ENCODE measurements at regions not wholly inside any gene's neighbourhood (a gene's known extent, or its start where the extent isn't known, plus 50 kb on each side); places are given as distances from the start of the nearest gene placed in this dataset.
"Not testable (repeated sequence)": the region's sequence is repeated elsewhere in the genome, so short reads cannot be mapped to it uniquely, and the experiment has no call there.

DNA sequence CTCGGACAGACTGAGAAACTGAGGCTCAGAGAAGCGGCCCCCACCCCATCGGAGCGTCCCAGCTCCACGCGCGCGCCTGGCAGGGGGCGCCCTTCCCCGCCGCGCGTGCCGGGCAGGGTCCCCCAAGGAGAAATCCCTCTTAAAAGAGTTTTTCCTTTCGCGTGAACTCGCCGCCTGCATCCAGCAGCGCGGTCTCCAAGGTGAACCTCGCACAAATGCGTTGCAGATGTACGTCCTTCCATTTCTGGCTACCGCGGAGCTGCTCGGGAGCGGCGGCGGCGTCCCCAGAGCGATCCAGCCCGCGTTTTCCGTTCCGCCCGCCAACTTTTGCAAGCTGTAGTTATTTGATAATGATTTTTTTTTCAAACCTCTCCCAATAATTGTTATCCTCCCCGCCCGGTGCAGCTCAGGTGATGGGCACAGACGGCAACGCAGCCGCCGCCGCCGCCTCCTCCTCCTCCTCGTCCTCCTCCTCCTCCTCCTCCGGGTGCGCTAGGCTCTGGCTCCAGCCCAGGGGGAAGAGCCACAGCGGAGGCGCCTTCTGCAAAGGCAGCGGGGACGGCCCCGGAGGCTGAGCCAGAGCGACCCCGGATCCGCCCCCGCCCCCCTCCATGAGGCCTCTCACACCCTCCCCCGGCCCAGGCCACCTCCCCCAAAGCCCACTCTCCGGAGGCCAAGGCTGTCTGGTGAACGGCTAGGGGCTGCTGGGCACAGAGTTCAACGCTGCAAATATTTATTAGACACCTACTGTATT lies 74.0 kb upstream of the CUX1 start:
- peak; percentile 18 for DNase-seq (ENCODE audit: low read depth, low spot score)

DNA sequence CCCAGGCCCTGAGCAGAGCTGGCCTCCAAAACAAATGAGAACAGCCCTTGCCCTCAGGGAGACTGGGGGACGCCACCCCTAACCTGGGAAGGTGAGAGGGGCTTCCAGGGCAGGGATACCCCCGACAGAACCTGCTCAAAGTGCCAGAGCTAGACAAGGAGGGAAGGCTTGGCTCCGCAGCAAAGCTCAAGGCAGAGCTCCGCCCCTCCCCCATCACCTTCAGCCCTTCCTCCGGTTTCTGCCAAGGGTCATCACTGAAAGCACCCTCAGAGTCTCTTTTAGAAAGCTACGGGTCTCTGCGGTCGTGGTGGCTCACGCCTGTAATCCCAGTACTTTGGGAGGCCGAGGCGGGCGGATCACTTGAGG lies 73.4 kb upstream of the CUX1 start:
- no peak for DNase-seq (ENCODE audit: low read depth, low spot score)

DNA sequence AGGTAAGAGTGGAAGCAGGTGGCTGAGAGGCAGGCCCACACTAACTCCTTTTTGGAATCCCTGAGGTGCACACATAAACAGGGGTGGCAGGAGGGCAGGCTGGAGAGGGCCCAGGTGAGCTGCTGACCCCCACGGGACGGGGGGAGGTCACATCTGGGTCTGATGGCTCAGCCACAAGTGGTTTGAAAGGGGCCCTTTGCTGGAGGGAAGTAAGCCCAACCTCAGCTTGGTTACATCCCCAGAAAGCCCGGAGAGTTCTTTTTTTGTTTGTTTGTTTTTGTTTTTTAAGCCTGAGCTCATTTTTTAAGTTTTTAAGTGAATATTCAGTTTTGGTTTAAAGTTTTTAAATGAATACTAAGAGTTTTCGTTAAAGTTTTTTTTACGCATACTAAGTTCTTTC lies 72.8 kb upstream of the CUX1 start:
- DNase-seq (ENCODE audit: low read depth, low spot score) = no peak

DNA sequence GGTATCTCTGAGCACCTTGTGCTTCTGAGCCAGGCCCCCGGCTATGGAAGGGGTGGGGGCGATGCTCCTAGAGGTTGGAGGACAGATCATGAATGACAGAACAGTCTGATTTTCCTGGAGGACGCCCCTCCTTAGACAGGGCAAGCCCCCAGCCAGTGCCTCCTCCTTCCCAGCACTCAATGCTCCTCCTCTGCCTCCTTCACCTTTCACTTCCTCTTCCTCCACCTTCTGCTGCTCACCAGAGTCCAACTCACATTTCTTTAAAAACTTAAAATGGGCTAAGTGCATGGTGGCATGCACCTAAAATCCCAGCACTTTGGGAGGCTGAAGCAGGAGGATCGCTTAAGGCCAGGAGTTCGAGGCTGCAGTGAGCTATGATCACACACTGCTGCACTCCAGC lies 71.1 kb upstream of the CUX1 start:
- DNase-seq (ENCODE audit: low read depth, low spot score) = no peak

DNA sequence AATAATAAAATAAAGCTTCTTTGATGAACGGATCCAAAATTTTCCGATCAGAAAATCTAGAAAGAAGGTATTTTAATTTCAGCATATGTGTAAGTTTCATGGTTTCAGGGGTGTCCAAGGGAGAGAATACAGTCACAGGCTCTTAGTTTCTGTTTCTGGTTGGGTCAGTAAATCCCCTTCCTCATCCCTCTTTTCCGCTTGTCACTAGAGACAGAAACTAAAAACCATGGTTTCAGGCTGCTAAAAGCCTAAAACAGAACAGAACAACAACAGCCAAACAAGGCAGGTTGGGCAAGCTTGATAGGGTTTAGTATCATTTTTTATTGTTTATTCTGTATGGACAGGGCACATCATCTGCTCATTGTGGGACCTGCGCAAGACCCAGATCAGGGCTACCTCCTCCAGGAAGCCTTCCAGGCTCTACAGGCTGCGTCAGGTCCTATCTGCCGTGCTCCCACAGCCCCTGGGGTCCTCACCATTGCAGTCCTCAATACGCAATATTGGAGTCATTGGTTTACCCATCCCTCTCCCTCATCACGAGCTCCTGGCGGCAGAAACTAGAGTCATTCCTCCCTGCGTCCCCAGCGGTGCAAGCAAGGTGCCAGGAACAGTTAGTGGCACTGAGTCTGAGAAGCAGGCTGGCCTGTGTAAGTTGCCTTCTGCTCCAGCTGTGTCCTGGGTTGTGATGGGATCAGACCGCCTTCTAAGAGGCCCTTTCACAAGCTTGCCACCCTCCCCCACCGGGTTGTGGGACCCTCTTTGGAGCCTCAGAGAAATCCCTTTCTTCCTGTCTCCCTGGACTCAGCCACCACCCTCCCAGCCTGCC lies 70.2 kb upstream of the CUX1 start:
- DNase-seq (ENCODE audit: low read depth, low spot score) = no peak

DNA sequence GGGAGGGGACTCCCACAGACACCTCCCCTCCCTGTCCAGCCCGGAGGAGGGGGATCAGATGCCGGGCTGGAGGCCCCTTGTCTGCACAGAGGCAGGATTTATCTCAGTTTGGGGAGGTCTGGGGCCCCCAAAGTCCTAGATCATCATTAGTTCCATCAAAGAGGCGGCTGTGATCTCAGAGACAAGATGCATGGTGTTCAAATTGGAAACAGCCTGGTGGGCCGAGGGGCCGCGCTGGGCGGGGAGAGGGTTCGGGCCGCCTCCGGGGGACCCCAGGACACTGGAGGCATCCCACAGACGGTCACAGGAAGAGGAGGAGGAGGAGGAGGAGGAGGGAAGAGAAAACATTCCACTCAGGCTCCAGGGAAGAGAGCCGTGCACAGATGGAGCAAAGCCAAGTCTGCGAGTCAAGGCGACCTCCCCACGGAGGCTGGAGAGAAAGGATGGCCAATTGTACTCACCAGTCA lies 69.5 kb upstream of the CUX1 start:
- no peak for DNase-seq (ENCODE audit: low read depth, low spot score)

DNA sequence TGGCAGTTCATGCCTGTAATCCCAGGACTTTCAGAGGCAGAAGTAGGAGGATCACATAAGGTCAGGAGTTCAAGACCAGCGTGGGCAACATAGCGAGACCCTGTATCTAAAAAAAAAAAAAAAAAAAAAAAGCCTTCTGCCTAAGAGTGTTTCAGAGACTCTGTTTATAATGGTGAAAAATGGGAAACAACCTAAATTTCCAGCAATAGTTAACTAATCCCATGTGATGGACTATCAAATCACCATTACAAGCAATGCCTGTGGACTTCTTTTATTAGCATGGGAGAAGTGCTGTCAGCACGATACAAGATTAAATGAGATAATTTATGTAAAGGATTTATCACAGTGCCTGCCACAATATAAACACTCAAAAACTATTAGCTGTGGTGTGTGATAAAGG lies 67.5 kb upstream of the CUX1 start:
- DNase-seq (ENCODE audit: low read depth, low spot score) = no peak

DNA sequence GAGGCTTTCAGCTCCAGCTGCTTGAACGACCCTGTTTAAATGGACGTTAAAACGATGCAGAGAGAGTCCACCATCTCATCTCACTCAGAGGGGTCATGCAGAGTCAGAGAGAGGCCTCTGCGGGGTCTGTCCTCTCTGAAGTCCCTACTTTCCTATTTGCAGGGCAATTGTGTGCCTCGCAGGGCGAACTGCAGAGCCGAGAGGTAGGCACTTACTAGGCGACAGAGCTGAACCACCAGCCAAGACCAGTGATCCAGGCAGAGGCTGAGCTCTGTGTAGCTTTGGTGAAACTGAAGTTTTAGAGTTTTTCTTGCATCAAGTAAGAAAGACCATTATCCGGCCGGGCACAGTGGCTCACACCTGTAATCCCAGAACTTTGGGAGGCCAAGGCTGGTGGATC lies 64.1 kb upstream of the CUX1 start:
- no peak for DNase-seq (ENCODE audit: low read depth, low spot score)

DNA sequence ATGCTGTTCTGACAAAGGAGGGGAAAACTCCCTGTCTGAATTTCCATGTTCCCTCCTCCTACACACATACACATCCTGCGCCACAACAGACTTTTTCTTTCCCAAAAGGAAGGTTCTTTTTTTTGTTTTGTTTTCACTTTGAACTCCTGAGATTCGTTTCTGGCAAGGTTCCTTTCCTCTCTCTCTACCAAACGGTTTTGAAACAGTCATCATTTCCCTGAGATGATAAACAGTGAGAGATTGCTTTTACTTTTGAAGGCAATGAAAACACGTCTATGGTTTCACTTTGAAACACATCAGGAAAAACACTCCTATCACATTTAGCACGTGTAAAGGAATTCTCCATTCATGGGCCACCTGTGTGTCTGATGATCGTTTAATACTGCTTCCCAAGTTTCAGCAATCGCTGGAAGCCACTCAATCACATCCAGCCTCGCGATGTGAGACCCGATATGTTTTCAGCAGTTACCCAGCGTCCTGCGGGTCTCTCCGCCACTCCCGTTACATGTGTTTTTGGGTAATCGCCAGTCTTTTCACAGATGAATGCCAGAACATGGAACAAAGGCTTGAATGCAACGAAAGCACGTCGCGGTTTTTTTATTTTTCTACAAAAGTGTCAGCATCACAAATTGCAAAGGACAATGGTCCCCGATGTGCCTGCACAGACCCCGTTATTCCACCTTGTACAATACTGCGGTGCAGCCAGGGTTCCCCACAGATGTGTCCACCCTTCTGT lies 62.8 kb upstream of the CUX1 start:
- DNase-seq (ENCODE audit: low read depth, low spot score) = no peak

DNA sequence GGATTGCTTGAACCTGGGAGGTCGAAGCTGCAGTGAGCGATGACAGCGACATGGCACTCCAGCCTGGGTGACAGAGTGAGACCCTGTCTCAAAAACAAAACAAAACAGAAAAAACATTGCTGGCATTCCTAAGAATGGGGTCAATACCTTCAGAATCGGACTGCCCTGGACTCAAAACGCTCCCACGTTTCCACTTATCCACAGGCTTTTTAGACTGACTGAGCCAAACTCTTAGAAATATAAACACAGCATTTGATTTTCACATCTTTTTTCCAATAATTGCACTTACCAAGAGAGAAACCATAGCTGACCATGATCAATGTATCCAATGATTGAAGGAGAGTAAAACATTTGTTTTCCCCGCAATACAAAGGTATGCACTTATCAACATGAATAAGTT lies 59.5 kb upstream of the CUX1 start:
- DNase-seq (ENCODE audit: low read depth, low spot score) = no peak

DNA sequence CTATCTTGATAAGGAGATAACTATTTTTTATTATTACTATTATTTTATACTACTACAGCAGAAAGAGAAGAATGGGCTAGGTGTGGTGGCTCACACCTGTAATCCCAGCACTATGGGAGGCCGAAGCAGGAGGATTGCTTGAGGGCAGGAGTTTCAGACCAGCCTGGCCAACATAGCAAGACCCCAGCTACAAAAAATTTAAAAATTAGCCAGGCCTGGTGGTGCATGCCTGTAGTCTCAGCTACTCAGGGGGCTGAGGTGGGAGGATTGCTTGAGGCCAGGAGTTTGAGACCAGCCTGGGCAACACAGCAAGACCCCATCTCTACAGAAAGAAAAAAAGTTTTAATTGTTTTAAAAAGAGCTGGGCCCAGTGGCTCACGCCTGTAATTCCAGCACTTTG lies 58.9 kb upstream of the CUX1 start:
- DNase-seq (ENCODE audit: low read depth, low spot score) = not testable (repeated sequence)

DNA sequence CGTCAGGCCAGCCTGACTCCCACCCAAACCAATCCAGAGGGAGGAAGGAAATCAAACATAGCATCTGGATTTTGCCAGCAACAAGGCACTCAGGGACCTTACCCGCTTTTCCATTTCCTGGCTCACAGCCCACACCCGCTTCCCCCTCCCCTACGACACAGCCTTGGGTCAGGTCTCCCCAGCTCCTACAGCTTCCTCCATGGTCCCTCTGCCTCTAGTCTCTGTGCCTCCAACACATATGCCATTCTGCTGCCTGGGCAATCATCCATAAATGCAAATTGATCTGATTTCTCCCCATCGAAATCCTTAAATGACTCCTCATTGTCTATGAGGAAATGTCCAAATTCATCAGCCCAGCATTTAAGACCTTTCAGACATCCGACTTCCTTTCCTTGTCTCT lies 53.2 kb upstream of the CUX1 start:
- no peak for DNase-seq (ENCODE audit: low read depth, low spot score)

DNA sequence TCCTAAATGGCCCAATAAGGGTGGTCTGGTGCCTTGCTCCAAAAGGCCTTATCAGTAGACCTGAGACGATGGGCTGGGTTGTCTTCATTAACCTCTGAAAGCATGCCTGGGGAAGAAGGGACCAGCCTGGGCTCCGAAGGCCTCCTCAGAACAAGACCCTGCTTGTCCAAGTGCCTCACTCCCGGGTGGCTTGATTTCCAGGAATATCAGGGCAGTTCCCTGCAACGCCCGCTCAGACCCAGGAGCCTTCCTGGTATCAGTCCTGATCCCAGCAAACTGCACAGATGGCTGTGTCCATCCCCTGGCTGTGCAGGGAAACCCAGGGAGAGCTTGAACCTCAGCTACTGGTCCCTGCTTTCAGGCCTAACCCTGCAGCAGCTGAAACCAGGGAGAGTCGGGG lies 49.9 kb upstream of the CUX1 start:
- no peak for DNase-seq (ENCODE audit: low read depth, low spot score)

All from activated CD4-positive, CD25-positive, alpha-beta regulatory T cell treated with anti-CD3 and anti-CD28 coated beads, Interleukin-2, amount 50 U/mL, for 16 hours (primary cell).